ENCODE measurements at regions not wholly inside any gene's neighbourhood (a gene's known extent, or its start where the extent isn't known, plus 50 kb on each side); places are given as distances from the start of the nearest gene placed in this dataset.
"Not testable (repeated sequence)": the region's sequence is repeated elsewhere in the genome, so short reads cannot be mapped to it uniquely, and the experiment has no call there.

- DNase-seq (ENCODE audit: low spot score): no peak
These were observed 347.5 kb downstream of the METTL4 start for GRCh38 chr18:2223849-2224248.

GRCh38 chr18:2236232-2236631, 335.1 kb downstream of the METTL4 start:
- DNase-seq (ENCODE audit: low spot score): no peak

GRCh38 chr18:2237706-2238105, 333.6 kb downstream of the METTL4 start:
- no peak for DNase-seq (ENCODE audit: low spot score)

GRCh38 chr18:2240311-2240705, 331.0 kb downstream of the METTL4 start:
- no peak for DNase-seq (ENCODE audit: low spot score)

GRCh38 chr18:2244641-2245040, 326.7 kb downstream of the METTL4 start:
- no peak for DNase-seq (ENCODE audit: low spot score)

GRCh38 chr18:2247101-2247500, 324.2 kb downstream of the METTL4 start:
- DNase-seq (ENCODE audit: low spot score): not testable (repeated sequence)

- DNase-seq (ENCODE audit: low spot score): no peak
These were observed 316.3 kb downstream of the METTL4 start for GRCh38 chr18:2254977-2255376.

- DNase-seq (ENCODE audit: low spot score): no peak
These were observed 314.7 kb downstream of the METTL4 start for GRCh38 chr18:2256577-2256976.

- no peak for DNase-seq (ENCODE audit: low spot score)
These were observed 312.4 kb downstream of the METTL4 start for GRCh38 chr18:2258954-2259353.

GRCh38 chr18:2263303-2263890, 307.9 kb downstream of the METTL4 start:
- no peak for DNase-seq (ENCODE audit: low spot score)

GRCh38 chr18:2274613-2275012, 296.7 kb downstream of the METTL4 start:
- DNase-seq (ENCODE audit: low spot score): no peak

- no peak for DNase-seq (ENCODE audit: low spot score)
These were observed 290.2 kb downstream of the METTL4 start for GRCh38 chr18:2281086-2281485.

GRCh38 chr18:2281523-2282199, 289.6 kb downstream of the METTL4 start:
- no peak for DNase-seq (ENCODE audit: low spot score)

GRCh38 chr18:2293109-2293839, 278.0 kb downstream of the METTL4 start:
- DNase-seq (ENCODE audit: low spot score): no peak

- DNase-seq (ENCODE audit: low spot score): no peak
These were observed 270.0 kb downstream of the METTL4 start for GRCh38 chr18:2301316-2301715.

- DNase-seq (ENCODE audit: low spot score): no peak
These were observed 269.3 kb downstream of the METTL4 start for GRCh38 chr18:2302012-2302411.

- DNase-seq (ENCODE audit: low spot score): no peak
These were observed 268.4 kb downstream of the METTL4 start for GRCh38 chr18:2302628-2303516.

- no peak for DNase-seq (ENCODE audit: low spot score)
These were observed 267.6 kb downstream of the METTL4 start for GRCh38 chr18:2303517-2304238.

GRCh38 chr18:2304378-2305175, 266.7 kb downstream of the METTL4 start:
- no peak for DNase-seq (ENCODE audit: low spot score)

- no peak for DNase-seq (ENCODE audit: low spot score)
These were observed 264.7 kb downstream of the METTL4 start for GRCh38 chr18:2306606-2307005.

- DNase-seq (ENCODE audit: low spot score): no peak
These were observed 260.4 kb downstream of the METTL4 start for GRCh38 chr18:2310886-2311285.

Data from activated CD4-positive, alpha-beta T cell treated with anti-CD3 and anti-CD28 coated beads, Interleukin-2, Interleukin-4, amounts not matched to agents 100 ng/mL and 50 ng/mL, durations not matched to agents 16 hours and 8 hours (primary cell).